Skeletal muscle tissue (tissue), 3 donors: ENCODE measurements at regions not wholly inside any gene's neighbourhood (a gene's known extent, or its start where the extent isn't known, plus 50 kb on each side); places are given as distances from the start of the nearest gene placed in this dataset.

ENCODE experiments used
- H3K27ac ChIP-seq: one replicate; pipeline ENCODE4 v1.7.0; 2013; ENCODE audit warnings: mild to moderate bottlenecking, low read depth, low read length, inconsistent platforms
- H3K27me3 ChIP-seq, 3 donors: one replicate each; pipeline ENCODE4 v1.7.0; 2013; ENCODE audit warnings: low read length in 3 of 3; ENCODE audit not compliant: control insufficient read depth in 3 of 3, insufficient read depth in 3 of 3
- H3K36me3 ChIP-seq, 3 donors: one replicate each; pipeline ENCODE4 v1.7.0; 2013; ENCODE audit warnings: low read length in 3 of 3; ENCODE audit not compliant: control insufficient read depth in 3 of 3, insufficient read depth in 3 of 3
- H3K4me1 ChIP-seq, 3 donors: one replicate each; pipeline ENCODE4 v1.7.0; 2013; ENCODE audit warnings: low read length in 3 of 3, mild to moderate bottlenecking in 3 of 3; ENCODE audit not compliant: control insufficient read depth in 3 of 3, insufficient read depth in 3 of 3
- H3K4me3 ChIP-seq, 3 donors: one replicate each; pipeline ENCODE4 v1.7.0; 2013; ENCODE audit warnings: low read length in 3 of 3
- H3K9ac ChIP-seq, 3 donors: one replicate each; pipeline ENCODE4 v1.7.0; 2013; ENCODE audit warnings: low read length in 3 of 3, mild to moderate bottlenecking in 3 of 3, moderate library complexity in 2 of 3, low read depth in 1 of 3
- H3K9me3 ChIP-seq, 3 donors: one replicate each; pipeline ENCODE4 v1.7.0; 2013; ENCODE audit warnings: low read length in 3 of 3; ENCODE audit not compliant: control insufficient read depth in 3 of 3
- donor health status: Osteomylitis.

GRCh38 chr5:74243634-74244033, 396.9 kb downstream of the ENC1 start:
- H3K4me3 ChIP-seq: no peak overlapping the region
- H3K27me3 ChIP-seq: no peaks in the 10 kb centered on the region
- peaks cover 4 to 14% (median 9%) of the 10 kb centered on the region in 3 donors for H3K4me1 ChIP-seq
- no peak overlapping the region for H3K9ac ChIP-seq
- H3K36me3 ChIP-seq: no peaks in the 10 kb centered on the region
- H3K9me3 ChIP-seq: no peaks in the 10 kb centered on the region
- no peak overlapping the region for H3K27ac ChIP-seq

- no peak overlapping the region for H3K4me3 ChIP-seq
- H3K9ac ChIP-seq: no peak overlapping the region
- no peaks in the 10 kb centered on the region for H3K27me3 ChIP-seq
- H3K36me3 ChIP-seq: no peaks in the 10 kb centered on the region
- H3K4me1 ChIP-seq: peaks cover 4 to 17% (median 13%) of the 10 kb centered on the region in 3 donors
- H3K9me3 ChIP-seq: no peaks in the 10 kb centered on the region
- no peak overlapping the region for H3K27ac ChIP-seq
Observed at GRCh38 chr5:74242516-74242915, 398.0 kb downstream of the ENC1 start.

- H3K4me1 ChIP-seq: peaks cover 4 to 17% (median 13%) of the 10 kb centered on the region in 3 donors
- H3K9me3 ChIP-seq: no peaks in the 10 kb centered on the region
- no peak overlapping the region for H3K9ac ChIP-seq
- H3K4me3 ChIP-seq: no peak overlapping the region
- no peaks in the 10 kb centered on the region for H3K27me3 ChIP-seq
- H3K27ac ChIP-seq: no peak overlapping the region
- H3K36me3 ChIP-seq: no peaks in the 10 kb centered on the region
Observed at GRCh38 chr5:74241751-74242140, 398.8 kb downstream of the ENC1 start.

GRCh38 chr5:74240783-74241750, 399.5 kb downstream of the ENC1 start:
- Histone ChIP-seq H3K27me3 (no peaks in the 10 kb centered on the region), H3K36me3 (no peaks in the 10 kb centered on the region), H3K4me1 (peaks cover 4 to 17% (median 13%) of the 10 kb centered on the region in 3 donors), H3K9me3 (no peaks in the 10 kb centered on the region), H3K27ac (no peak overlapping the region), H3K9ac (no peak overlapping the region), H3K4me3 (no peak overlapping the region)

DNA sequence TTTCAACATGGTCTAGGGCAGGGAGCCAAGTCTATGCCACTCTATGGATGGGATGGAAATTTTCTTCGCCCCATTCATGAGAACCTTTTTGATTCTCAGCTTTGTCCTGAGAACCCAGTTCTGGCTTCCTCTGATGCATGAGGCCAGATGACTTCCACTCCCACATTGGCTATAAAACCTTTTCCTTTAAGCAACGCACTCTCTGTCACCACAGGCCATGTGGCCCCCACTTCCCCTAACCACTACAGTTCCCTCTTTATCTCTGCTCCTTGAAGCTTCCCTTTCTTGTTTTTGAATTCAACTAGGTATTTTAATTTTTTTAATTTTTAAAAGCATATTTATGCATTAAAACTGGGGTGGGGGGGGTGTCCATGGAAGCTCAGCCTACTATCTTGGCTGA, 401.3 kb downstream of the ENC1 start:
- Histone ChIP-seq H3K4me3 (no peak overlapping the region), H3K27ac (no peak overlapping the region)

DNA sequence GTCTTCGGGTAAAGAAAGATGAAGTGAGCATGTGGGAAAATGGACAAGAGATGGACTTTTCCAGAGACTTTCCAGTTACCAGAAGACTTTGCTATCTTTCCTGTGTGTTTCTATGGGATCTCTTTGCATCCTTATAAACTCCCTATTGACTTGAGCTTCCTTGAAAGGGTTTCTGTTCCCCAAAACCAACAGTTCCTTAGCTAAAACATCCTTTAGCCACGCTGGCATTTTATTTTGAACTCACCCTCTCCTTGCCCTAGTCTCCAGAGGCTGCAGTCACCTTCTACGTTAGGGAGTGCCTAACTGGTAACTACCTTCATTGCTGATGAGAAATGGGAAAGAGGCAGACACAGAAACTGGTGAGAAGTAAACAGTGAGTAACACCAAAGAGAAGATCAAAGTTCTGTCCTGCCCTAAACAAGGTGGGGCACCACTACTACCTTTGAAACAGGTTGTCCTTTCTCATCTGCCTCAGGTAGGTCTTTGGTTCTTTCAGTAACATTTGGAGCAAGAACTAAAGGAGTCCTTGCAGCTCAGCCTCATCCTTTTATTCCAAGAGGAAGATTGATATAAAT, 402.9 kb downstream of the ENC1 start:
- H3K9ac ChIP-seq: no peak overlapping the region
- H3K4me1 ChIP-seq: peaks cover 4 to 17% (median 13%) of the 10 kb centered on the region in 3 donors
- no peaks in the 10 kb centered on the region for H3K36me3 ChIP-seq
- H3K9me3 ChIP-seq: no peaks in the 10 kb centered on the region
- H3K27ac ChIP-seq: no peak overlapping the region
- no peak overlapping the region for H3K4me3 ChIP-seq
- no peaks in the 10 kb centered on the region for H3K27me3 ChIP-seq

More for the DNA sequence above, 401.3 kb downstream of the ENC1 start:
- peaks cover 4 to 17% (median 13%) of the 10 kb centered on the region in 3 donors for H3K4me1 ChIP-seq
- no peaks in the 10 kb centered on the region for H3K9me3 ChIP-seq
- no peaks in the 10 kb centered on the region for H3K27me3 ChIP-seq
- H3K9ac ChIP-seq: no peak overlapping the region
- H3K36me3 ChIP-seq: no peaks in the 10 kb centered on the region

GRCh38 chr5:74235552-74235951, 405.0 kb downstream of the ENC1 start:
- Histone ChIP-seq H3K27me3 (no peaks in the 10 kb centered on the region), H3K9ac (no peak overlapping the region), H3K27ac (no peak overlapping the region), H3K4me3 (no peak overlapping the region), H3K4me1 (peaks cover 0 to 9% (median 3%) of the 10 kb centered on the region in 3 donors), H3K36me3 (no peaks in the 10 kb centered on the region), H3K9me3 (no peaks in the 10 kb centered on the region)

GRCh38 chr5:74233571-74233970, 407.0 kb downstream of the ENC1 start:
- Histone ChIP-seq H3K9ac (no peak overlapping the region), H3K9me3 (no peaks in the 10 kb centered on the region), H3K27me3 (no peaks in the 10 kb centered on the region), H3K36me3 (no peaks in the 10 kb centered on the region), H3K4me1 (peaks cover 0 to 3% (median 3%) of the 10 kb centered on the region in 3 donors), H3K4me3 (no peak overlapping the region), H3K27ac (no peak overlapping the region)

DNA sequence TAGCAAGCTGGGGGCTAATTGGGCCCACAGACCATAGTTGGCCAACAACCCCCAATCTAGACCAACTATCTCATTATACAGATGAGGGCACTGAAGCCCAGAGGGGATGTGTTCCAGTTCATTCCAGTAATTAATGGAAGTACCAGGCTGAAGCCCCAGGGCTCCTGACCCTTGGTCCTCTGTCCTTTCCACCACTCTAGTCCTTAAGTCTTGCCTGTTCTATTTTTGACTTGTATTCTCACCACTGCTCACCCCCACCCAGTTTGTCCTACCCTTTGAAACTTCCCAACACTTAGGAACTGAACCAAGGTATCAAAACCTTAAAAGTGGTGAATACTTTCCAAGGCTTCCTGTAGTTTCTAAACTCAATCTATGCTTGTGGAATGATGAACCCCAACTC, 407.4 kb downstream of the ENC1 start:
- Histone ChIP-seq H3K36me3 (no peaks in the 10 kb centered on the region), H3K9ac (no peak overlapping the region)

GRCh38 chr5:74232276-74232675, 408.3 kb downstream of the ENC1 start:
- Histone ChIP-seq H3K4me1 (peaks cover 0 to under 1% (median 0%) of the 10 kb centered on the region in 3 donors), H3K27ac (no peak overlapping the region), H3K9ac (no peak overlapping the region), H3K27me3 (no peaks in the 10 kb centered on the region), H3K4me3 (no peak overlapping the region), H3K36me3 (no peaks in the 10 kb centered on the region), H3K9me3 (no peaks in the 10 kb centered on the region)

More for the DNA sequence above, 407.4 kb downstream of the ENC1 start:
- no peaks in the 10 kb centered on the region for H3K27me3 ChIP-seq
- no peak overlapping the region for H3K27ac ChIP-seq
- peaks cover 0 to 3% (median 0%) of the 10 kb centered on the region in 3 donors for H3K4me1 ChIP-seq
- H3K4me3 ChIP-seq: no peak overlapping the region
- no peaks in the 10 kb centered on the region for H3K9me3 ChIP-seq
